NCI-H2171 treated with DMSO at 0.1 percent for 48 hours (cell line): ENCODE measurements at regions not wholly inside any gene's neighbourhood (a gene's known extent, or its start where the extent isn't known, plus 50 kb on each side); places are given as distances from the start of the nearest gene placed in this dataset.
A peak's percentile ranks its signal among the peaks of the same experiment; 100 is the strongest.
"Not testable (repeated sequence)": the region's sequence is repeated elsewhere in the genome, so short reads cannot be mapped to it uniquely, and the experiment has no call there.

Source experiments
- DNase-seq: peaks from one replicate; lab custom pipeline; 2025; lab: John Stamatoyannopoulos, UW

DNA sequence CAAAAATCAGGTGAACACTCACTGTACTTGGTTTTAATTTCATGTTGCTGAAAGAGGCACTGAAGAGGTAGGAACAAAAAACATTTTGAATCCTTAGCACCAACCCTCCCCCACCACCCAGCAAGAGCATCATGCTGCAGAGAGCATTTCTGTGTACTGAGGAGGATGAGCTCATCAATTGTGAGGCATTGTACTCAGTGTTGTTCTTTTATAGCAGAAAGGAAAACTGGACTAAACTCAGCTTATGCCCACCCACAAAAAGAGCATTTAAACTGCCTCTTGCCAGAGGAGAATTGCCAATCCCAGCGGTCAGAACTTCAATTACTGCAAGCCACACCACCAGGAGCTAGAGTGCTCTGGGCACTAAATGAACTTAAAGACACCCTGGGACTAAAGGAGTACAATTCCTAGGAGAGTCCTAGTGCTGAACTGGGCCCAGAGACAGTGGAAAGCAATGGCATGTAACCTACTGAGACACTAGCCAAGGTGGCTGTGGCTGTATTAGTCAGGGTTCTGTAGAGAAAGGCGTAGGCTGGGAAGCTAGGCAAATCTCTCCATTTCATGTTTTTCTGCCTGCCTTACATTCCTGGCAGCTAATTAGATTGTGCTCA, 280.7 kb upstream of the KLHL4 start:
- no peak for DNase-seq

DNA sequence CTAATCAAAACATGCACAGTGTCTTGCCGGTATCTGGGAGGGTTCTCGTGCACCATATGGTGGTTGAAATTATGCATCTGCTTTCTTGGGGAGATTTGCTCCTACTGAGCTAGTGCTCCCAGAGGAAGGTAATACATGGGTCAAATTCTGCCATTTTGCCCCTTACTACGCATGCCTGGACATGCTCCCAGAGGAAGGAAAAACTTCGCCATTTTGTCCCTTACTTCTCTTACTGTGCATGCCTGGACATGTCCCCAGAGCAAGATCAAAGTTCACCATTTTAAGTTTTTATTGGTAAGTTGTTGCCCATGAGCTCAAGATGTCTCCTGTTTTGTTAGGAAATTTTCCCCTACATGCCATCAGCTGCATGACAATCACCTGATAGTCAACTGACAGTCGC, 252.1 kb upstream of the KLHL4 start:
- peak; percentile 1 for DNase-seq

DNA sequence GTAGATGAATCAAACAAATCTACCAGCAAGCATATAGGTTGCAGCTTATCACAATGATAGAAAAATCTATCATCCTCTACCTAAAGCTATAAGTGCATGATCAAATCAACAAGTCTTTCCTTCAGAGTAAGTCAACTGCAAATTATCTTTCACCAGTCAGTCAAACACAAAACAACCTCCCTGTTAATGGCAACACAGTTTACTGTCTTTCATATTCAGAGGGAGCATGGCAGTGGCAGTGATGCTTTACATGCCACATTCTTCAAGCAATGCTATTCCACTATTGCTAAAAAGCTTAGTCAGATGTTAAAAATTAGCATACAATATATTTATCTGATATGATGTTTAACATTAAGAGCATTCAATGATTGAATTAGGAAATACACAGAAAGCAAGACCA, 245.1 kb upstream of the KLHL4 start:
- no peak for DNase-seq

DNA sequence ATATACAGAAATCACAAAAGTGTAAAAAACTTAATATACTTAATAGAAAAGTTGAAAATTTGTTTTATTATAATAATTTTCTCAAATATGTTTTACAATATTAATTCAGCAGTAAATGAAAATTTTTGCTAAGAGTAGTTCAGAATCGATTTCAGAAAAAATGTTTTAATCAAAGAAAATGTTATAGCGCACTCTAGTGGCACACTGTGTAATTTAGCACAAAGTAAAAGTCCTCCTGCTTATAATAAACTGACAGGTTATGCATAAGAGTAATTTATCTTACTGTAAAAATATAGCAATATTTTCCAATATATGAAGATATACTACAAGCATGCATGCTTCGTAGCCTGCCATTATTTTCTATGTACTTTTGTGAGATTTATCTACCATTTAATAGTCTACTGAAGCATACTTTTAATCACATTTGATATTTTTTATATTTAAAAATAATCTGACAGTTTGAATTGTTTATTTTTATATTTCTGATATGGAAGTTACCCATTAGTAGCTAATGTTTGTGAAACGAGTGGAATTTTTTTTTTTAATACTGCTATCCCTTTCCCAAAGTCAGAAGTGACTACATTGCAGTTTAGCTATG, 217.9 kb upstream of the KLHL4 start:
- no peak for DNase-seq

DNA sequence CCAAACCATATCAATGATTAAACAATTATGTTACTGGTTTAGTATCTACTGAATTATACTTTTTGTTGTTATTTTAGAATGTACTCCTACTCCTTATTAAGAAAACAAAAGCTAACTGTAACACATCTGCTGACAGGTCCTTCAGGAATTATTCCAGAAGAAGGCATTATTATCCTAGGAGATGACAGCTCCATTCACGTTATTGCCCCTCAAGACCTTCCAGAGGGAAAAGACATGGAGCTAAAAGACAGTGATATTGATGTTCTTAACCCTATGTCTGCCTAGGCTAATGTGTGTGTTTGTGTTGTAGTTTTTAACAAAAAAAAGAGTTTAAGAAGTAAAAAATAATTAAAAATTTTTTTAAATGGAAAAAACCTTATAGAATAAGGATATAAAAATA, 206.8 kb upstream of the KLHL4 start:
- DNase-seq: no peak

DNA sequence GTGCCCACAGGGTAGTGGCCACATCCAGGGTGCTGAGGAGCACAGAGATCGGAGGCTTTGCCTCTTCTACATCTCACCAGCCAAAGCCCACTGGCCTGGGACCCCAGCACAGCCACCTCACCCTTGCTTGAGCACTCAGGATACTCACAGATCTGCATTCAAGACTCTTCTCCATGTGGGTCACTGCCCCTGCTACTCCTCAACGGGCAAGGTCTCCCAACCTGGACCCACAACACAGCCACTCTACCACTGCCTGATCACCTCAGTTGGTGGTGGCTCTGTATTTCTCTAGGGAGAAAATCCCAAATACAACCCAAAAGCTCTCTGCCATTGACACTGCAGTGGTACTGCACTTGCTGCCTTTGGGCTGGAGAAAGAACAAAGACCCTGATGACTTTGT, 190.3 kb upstream of the KLHL4 start:
- no peak for DNase-seq

DNA sequence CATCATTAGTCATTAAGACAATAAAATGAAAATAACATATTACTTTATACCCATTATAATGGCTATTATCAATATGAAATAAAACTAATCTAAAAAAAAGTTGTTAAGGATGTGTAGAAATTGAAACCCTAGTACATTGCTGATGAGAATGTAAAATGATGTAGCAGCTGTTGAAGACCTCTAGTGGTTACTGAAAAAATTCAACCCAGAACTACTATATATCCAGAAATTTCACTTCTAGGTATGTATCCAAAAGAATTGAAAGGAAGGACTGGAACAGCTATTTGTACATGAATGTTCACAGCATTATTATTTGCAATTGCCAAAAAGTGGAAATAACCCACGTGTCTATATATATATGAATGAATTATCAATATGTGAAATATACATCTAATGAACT, 180.3 kb upstream of the KLHL4 start:
- DNase-seq: no peak

DNA sequence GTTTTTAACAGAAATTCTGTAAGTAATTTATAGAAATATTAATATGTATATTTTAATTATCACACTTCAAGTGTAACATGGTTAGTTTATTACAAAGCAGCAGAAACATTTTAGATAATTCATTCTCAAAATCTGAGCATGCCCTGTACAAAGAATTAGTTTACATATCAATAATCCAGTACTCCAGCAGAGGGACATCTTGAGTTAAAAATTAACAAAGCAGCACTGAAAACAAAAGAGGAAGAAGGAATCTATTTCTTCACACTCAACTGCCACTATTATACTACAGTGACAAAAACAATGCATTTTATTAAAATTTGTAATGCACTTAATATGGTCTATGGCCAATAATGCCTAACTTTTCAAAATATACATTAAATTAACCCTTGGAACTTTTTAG, 179.1 kb upstream of the KLHL4 start:
- no peak for DNase-seq

DNA sequence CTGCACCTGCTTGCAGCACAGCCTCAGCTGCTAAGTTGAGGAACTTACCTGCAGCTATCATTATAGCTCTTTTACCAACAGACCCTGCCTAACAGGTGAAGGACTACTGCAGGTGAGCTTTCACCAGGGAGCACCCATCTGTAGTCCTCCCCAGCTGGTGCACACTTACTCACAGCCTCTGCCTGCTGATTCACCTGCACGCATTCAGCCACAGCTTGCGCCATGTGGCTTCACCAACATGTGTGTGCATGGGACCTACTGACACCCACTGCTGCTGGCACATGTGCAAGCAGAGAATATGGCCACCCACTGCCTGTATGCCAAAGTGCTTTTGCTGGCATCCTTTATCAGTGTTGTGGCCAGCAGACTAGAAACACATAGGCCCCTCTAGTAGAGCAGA, 146.7 kb upstream of the KLHL4 start:
- no peak for DNase-seq

DNA sequence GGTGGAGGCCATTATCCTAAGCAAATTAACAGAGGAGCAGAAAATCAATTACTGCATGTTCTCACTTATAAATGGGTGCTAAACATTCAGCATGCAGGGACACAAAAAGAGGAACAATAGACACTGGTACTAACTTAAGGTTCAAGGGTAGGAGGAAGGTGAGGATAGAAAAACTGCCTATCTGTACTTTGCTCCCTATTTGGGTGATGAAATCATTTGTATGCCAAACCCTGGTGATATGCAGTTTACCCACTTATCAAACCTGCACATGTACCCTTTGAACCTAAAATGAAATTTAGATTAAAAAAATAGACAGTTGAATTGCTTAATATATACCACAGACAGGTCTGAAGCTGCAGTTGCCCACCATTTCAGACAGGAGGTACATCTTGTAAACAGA, 143.3 kb upstream of the KLHL4 start:
- no peak for DNase-seq

DNA sequence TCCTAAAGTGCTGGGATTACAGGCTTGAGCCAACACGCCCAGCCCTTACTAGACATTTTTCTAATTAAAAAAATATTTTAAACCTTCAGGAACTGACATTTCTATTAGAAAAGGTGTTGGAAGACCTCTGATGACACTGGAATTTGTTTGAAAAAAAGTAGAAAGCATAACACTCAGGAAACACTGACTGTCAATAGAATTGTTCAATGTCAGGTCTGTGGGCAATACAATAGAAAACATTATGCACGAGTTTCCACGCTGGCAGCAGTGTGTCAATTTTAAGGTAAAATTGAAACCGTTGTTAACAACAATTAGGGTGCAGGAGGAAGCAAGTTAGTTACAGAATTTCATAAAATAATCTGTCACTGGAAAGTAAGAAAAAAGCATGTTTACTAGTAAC, 140.7 kb upstream of the KLHL4 start:
- DNase-seq: no peak

DNA sequence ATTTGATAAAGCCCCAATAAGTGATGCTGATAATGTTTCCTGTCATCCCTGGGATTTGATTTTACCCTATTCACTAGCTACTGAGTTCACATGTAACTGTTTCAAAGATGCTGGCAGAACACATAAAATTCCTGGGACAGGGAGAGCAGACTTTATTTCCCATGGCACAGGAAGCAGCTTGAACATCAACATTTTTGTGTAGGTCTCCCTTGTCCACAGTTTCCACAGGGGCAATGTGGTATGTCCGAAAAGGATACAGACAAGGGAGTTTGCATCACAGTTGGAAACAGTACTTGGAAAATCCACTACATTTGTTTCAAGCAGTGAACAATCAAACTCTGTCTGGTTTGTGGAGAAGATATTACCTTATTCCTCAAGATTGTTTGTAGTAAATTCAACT, 129.2 kb upstream of the KLHL4 start:
- no peak for DNase-seq

DNA sequence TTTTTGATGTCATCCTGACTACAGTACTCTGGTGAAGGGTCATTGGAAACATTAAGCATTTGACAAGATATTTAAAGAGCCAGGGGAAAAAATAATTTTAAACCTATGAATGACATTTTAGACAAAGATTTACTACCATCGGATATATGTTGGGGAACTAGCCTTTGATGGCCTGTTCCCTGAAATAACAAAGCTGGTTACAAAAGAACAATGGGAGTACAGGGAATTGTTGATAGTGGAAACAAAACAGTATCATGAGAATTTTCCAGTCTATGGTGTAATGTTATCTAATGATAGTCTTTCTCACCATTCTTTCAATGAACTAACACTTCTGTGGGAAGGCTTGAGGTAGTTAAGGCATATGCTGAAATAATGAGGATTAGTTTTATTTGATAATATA, 125.9 kb upstream of the KLHL4 start:
- no peak for DNase-seq

DNA sequence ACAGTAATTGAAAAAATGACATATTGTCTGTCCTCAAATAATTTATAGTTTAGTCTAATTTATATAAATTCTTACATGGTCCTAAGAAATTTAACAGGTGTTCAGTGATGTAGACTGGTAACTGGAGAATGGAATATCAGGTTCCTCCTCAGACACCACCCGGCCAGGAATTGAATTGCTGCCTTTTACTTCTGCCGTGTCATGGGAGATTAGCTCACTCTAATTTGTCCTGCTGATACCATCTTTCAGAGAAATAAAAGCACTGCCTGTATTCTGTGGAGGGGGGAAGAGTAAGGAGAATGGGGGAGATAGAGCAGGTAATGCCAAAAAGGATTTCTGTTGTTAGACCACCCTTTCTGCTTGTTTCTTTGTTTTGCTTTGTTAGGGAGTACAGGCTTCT, 125.2 kb upstream of the KLHL4 start:
- DNase-seq: peak; percentile 46

DNA sequence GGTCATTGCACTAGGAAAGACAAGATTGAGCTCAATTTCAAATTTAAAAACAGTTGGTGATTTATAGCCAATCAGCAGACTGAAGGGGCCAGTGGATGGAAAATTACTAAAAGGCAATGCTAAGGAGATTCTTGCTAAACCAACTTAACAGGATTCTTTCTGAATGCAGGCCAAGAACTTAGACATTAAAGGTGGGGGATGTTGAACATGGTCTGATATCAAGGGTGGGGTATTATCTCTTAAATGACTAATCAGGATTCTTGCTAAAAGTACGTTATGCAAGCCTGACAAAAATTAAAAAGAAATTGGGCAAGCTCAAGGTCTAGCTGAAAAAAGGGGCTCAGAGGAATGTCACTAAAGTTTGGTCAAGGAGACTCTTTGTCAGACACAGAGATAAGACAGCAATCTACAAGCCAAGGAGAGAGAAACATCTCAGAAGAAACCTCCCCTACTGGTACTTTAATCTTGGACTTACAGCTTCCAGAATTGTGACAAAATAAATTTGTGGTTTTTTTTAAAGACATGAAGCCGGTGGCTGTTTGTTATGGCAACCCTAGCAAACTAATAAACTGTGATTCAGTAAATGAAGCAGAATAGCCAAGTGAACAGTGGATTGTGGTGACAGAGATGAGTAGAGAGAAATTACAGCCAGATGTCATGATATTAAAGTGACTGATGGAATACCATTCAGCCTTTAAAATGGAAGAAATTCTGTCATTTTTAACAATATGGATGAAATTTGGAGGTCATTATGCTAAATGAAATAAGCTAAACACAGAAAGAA, 120.3 kb upstream of the KLHL4 start:
- no peak for DNase-seq

DNA sequence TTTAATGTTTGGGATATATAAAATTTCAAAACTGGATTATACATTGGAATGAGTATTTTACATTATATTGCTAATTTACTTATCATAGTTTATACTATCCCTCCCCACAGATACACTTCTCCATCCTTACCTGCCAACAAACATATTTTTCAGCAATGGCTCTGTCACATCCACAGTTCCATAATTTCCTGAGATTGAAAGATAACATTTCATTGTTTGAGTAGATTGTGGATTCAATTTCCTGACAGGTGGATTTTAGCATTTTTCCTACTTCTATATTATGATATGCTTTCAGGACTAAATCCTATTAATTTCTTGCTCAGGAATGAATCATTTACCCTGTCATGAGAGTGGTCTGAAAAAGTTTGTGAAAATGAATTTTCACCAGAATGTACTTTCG, 115.3 kb upstream of the KLHL4 start:
- DNase-seq: no peak

DNA sequence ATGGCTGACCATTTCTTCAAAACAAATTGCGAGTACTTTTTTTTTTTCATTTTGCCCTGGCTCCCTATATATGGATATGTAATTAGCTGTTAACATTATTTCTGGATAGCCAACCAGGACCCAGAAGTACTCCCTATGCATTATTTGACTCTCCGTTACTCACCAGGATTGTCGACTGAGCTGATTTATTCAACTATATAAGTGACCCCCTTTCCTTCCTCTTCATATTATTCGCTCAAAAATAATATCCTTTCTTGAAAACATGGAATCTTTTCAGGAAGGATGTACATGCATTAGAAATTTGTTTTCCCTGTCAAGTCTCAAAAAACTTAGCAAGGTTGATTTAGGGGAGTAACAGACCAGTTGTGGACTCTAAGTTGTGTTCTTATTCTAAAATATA, 114.1 kb upstream of the KLHL4 start:
- DNase-seq: no peak

DNA sequence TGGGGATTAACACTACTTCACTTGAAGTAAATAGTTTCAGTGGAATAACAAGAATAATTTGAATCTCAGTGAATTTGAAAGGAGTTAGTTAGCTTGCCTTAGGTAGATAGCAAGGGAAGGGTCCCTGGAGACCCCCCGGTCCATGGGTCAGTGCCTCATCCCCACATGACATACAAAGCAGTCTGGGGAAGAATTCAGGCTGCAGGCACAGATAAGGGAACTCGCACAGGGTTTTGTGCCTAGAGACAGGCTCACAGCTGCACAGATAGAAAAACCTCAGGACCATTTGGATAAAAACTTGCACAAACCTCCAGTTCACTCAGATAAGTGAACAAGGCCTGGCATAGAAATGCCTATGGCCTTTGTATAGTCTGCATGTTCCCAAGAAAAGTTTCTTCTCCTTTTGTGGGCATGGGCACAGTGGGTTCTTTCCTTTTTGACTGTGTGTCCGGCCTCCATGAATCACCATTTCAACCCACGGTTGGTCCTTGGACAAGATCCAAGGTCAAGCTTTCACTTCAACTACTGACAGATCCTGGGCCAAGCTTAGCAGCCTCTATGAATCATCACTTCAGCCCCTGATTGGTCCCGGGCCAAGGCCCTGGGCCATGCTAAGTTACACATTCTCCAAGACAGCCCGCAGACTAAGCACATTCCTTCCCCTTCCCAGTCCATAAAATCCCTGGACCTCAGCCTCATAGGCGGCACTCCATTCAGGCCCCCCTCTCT, 108.3 kb upstream of the KLHL4 start:
- no peak for DNase-seq

DNA sequence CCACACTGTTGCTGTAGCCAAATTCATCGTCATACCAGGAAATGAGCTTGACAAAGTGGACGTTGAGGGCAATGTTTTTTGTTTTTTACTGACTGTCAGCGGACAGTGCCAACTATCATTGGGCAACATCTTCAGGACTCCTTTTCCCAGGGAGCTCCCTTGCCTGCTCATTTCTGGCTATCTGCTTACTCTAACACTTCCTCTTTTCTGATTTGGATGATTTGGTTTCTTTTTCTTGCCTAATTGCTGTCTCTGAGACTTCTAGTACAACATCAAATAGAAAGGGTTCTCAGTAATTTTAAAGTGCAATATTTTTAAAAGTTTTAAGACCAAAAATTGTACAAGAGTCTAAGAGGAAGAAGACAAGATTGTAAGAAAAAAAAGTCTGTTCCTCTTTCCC, 92.0 kb upstream of the KLHL4 start:
- no peak for DNase-seq

DNA sequence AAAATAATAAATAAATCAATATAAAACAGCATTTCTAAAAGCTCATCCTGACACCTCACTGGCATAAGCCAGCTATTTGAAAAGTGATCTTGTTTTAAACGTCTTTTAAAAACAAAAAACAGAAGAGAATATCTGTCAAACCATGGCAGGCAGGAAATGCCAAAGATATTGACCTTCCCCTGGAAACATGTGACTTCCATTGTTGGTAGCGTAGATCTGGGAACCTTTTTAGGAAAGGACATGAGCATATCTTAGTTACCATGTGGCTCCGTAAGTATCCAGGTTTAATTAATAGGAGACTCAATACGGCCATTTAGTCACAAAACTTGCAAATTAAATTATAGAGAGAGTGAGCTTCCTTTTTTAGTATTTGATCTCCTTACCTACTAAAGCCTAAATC, 83.0 kb upstream of the KLHL4 start:
- no peak for DNase-seq

DNA sequence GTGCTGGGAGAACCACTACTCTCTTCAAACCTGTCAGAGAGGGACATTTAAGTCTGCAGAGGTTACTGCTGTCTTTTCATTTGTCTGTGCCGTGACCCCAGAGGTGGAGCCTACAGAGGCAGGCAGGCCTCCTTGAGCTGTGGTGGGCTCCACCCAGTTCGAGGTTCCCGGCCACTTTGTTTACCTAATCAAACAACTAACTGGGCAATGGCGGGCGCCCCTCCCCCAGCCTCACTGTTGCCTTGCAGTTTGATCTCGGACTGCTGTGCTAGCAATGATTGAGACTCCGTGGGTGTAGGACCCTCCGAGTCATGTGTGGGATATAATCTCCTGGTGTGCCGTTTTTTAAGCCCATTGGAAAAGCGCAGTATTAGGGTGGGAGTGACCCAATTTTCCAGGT, 69.0 kb upstream of the KLHL4 start:
- DNase-seq: not testable (repeated sequence)

DNA sequence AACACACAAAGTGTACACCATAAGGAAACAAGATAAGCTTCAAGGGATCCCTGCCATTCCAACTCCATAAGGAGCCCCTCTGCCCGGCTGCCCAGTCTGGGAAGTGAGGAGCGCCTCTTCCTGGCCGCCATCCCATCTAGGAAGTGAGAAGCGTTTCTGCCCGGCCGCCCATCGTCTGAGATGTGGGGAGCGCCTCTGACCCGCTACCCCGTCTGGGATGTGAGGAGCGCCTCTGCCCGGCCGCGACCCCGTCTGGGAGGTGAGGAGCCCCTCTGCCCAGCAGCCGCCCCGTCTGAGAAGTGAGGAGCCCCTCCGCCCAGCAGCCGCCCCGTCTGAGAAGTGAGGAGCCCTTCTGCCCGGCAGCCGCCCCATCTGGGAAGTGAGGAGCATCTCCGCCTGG, 51.8 kb upstream of the KLHL4 start:
- not testable (repeated sequence) for DNase-seq
